BJ (cell line): ENCODE measurements at regions not wholly inside any gene's neighbourhood (a gene's known extent, or its start where the extent isn't known, plus 50 kb on each side); places are given as distances from the start of the nearest gene placed in this dataset.

Experiments used
- CTCF ChIA-PET: fragments of 350-600 bp; formaldehyde crosslinking; extraction: SDS; loops from one replicate; lab custom pipeline; 2021; ENCODE audit warnings: antibody characterized with exemption, inconsistent platforms; lab: Yijun Ruan, JAX
- POLR2A ChIA-PET: fragments of 300-600 bp; sonication (Branson Sonifier 250); formaldehyde crosslinking; extraction: SDS; loops from one replicate; lab custom pipeline; 2021; ENCODE audit warnings: antibody characterized with exemption; lab: Charles Lee
- DNase-seq: peaks from one replicate; pipeline ENCODE4 v3.0.0-alpha.2; 2011; ENCODE audit warnings: low read depth
- H3K27me3 ChIP-seq: 2 replicates; pipeline ENCODE4 v1.6.0; 2011; ENCODE audit warnings: low read length; ENCODE audit not compliant: control insufficient read depth, insufficient read depth
- H3K36me3 ChIP-seq: 2 replicates; pipeline ENCODE4 v1.5.1; 2011; ENCODE audit warnings: low read length; ENCODE audit not compliant: control insufficient read depth, insufficient read depth
- H3K4me3 ChIP-seq: 2 replicates; pipeline ENCODE4 v1.5.1; 2011; ENCODE audit warnings: low read depth, mild to moderate bottlenecking, control low read depth, low read length
- TF ChIP-seq, protein P1 (sequence below): IDR thresholded peaks from 2 replicates; pipeline ENCODE4 v1.5.1; 2011; ENCODE audit warnings: low read depth, mild to moderate bottlenecking, control low read depth, inconsistent platforms, low read length, moderate library complexity; ENCODE audit not compliant: insufficient read depth

DNA sequence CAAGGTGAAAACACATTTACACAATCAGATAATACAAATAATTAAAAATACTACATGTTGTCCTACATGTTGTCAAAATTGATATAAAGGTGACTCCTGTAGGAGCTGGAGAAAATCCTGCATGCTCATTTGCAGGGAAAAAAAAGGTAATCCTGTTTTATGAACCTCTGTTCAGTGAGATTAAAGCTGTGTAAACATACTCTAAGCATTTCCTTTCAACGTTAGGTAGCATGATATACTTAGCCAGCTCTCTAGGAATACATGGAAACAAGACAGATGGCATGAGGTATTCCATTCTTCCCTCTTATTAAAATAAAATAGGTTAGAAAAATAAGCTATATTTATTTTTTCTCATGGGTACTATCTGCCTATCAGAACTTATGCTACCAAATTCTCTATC lies 635.7 kb upstream of the FLRT2 start:
- no peak for DNase-seq
- H3K36me3 ChIP-seq: no peaks in the 10 kb centered on the region
- H3K4me3 ChIP-seq: no peak overlapping the region
- POLR2A ChIA-PET: no interaction called here
- TF ChIP-seq, protein P1, sequence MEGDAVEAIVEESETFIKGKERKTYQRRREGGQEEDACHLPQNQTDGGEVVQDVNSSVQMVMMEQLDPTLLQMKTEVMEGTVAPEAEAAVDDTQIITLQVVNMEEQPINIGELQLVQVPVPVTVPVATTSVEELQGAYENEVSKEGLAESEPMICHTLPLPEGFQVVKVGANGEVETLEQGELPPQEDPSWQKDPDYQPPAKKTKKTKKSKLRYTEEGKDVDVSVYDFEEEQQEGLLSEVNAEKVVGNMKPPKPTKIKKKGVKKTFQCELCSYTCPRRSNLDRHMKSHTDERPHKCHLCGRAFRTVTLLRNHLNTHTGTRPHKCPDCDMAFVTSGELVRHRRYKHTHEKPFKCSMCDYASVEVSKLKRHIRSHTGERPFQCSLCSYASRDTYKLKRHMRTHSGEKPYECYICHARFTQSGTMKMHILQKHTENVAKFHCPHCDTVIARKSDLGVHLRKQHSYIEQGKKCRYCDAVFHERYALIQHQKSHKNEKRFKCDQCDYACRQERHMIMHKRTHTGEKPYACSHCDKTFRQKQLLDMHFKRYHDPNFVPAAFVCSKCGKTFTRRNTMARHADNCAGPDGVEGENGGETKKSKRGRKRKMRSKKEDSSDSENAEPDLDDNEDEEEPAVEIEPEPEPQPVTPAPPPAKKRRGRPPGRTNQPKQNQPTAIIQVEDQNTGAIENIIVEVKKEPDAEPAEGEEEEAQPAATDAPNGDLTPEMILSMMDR: no peak
- CTCF ChIA-PET: no interaction called here
- no peaks in the 10 kb centered on the region for H3K27me3 ChIP-seq

DNA sequence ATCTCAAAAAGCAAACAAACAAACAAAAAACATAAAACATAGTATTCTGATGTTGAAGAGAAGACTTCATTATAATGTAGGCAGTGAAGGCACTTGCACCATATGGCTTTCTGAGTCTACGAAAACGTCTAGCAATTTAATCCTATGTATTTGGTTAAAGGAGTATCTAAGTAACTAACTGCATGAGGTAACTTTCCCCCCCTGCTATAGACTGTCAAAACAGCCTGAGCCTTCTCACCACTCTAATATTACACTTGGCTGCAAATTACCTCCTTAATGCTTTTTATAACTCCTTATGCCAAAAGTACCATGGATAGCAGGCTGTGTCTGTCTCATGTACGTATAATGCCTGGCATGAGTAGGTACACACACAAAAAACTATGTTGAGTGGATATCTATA lies 607.6 kb upstream of the FLRT2 start:
- Histone ChIP-seq H3K36me3 (no peaks in the 10 kb centered on the region), H3K4me3 (no peak overlapping the region), H3K27me3 (no peaks in the 10 kb centered on the region)
- ChIA-PET CTCF (interaction anchor here (1.0 kb wide), 1 partner anchor 11 kb away, joined by 3 read pairs; no protein-coding TSS in a partner anchor), POLR2A (no interaction called here)
- TF ChIP-seq, protein P1: no peak
- no peak for DNase-seq

DNA sequence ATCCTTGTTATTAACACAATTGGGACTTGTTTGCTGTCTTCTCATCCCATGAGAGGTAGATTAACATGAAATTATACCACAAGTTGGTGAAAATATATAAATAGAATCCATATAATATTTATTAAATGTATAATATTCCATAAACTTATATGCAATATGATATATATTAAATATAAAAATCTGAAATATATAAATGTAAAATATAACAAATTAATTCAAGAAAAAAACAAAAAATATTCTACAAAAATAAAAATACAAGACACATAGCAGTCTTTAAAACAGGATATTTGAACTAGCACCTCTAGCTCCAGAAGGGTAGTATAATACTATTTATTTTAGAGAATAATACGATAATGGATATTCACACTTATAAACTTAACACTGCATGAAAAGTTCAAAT lies 603.3 kb upstream of the FLRT2 start:
- ChIA-PET POLR2A (no interaction called here), CTCF (no interaction called here)

DNA sequence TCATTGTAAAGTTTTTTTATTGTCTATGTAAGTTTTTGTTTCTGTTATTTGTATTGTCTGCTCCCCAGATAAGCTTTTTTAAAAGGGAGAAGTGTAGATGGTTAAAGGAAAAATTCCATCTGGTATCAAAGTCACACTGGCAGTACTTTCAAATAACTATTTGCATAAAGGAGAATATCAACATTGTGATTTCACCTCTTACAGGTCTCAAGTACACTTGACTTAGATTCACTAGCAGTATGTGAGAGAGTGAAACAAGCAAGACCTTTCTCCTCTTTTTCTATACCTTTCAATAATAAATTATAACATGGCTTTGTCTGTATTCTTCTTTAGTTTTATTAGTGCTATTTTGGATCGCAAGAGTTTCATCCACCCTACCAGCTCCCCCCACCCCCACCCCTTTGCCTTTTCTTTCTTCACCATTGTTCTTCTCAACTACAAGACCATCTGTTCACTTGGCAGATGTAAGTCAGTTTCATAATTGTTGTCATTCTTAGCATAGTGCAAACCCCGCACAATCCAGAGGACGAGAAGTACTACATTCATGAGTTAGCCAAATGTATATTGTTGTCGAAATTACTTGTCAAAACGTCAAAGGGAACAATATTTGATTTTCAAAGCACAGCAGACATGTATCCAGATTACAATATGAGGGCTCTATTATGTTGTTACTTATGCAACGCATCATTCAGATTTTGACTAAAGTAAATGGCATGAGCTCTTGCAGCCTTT lies 602.7 kb upstream of the FLRT2 start:
- TF ChIP-seq, protein P1: no peak
- POLR2A ChIA-PET: no interaction called here
- CTCF ChIA-PET: no interaction called here
- no peaks in the 10 kb centered on the region for H3K27me3 ChIP-seq
- H3K36me3 ChIP-seq: no peaks in the 10 kb centered on the region
- no peak overlapping the region for H3K4me3 ChIP-seq
- DNase-seq: no peak

More for the DNA sequence above, 603.3 kb upstream of the FLRT2 start:
- DNase-seq: no peak
- no peaks in the 10 kb centered on the region for H3K36me3 ChIP-seq
- H3K27me3 ChIP-seq: no peaks in the 10 kb centered on the region
- no peak overlapping the region for H3K4me3 ChIP-seq
- TF ChIP-seq, protein P1: no peak

DNA sequence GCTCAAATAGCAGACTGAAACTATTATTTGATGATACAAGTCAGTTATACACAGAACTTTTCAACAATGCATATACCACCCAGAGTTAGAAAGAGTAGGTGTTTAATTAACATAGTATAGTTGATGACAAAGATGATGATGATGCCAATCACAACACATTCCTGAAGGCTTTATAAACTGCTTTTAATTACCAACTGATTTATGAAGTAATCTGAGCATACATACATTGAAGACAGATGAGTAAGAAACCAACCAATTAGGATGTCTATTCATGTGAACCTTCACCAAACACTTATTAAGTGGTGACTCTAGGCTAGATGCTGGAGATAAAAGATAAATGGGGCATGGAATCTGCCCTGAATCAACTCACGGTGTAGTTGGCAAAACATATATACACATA lies 600.9 kb upstream of the FLRT2 start:
- TF ChIP-seq, protein P1: no peak
- H3K4me3 ChIP-seq: no peak overlapping the region
- ChIA-PET CTCF (no interaction called here), POLR2A (no interaction called here)
- no peaks in the 10 kb centered on the region for H3K27me3 ChIP-seq
- no peak for DNase-seq
- no peaks in the 10 kb centered on the region for H3K36me3 ChIP-seq
